H1 (cell line): ENCODE measurements at regions not wholly inside any gene's neighbourhood (a gene's known extent, or its start where the extent isn't known, plus 50 kb on each side); places are given as distances from the start of the nearest gene placed in this dataset.

Experiments used
- CREB1 ChIP-seq: IDR thresholded peaks from 2 replicates; pipeline ENCODE4 v1.6.1; 2012; ENCODE audit warnings: inconsistent platforms
- EZH2 ChIP-seq: fragments of 200-600 bp; sonication (generic); IDR thresholded peaks from 2 replicates; pipeline ENCODE4 v1.7.1; 2012; ENCODE audit warnings: low read depth, mild to moderate bottlenecking, moderate library complexity, low read length, inconsistent platforms; ENCODE audit not compliant: severe bottlenecking
- PHF8 ChIP-seq: fragments of 200-600 bp; sonication (generic); conservative IDR thresholded peaks from 2 replicates; pipeline ENCODE4 v1.7.1; 2012; ENCODE audit warnings: low read depth, mild to moderate bottlenecking, inconsistent platforms, low read length, moderate library complexity
- POLR2AphosphoS5 ChIP-seq: IDR thresholded peaks from 2 replicates; pipeline ENCODE4 v1.6.1; 2011; ENCODE audit warnings: low read depth, low read length
- RBBP5 ChIP-seq: IDR thresholded peaks from 2 replicates; pipeline ENCODE4 v1.7.1; 2012; ENCODE audit warnings: low read depth, mild to moderate bottlenecking, inconsistent platforms, low read length, moderate library complexity, borderline replicate concordance
- SP1 ChIP-seq: IDR thresholded peaks from 2 replicates; pipeline ENCODE4 v1.6.1; 2011; ENCODE audit warnings: low read depth, low read length
- TAF1 ChIP-seq: IDR thresholded peaks from 2 replicates; pipeline ENCODE4 v1.6.1; 2011; ENCODE audit warnings: mild to moderate bottlenecking, low read depth, low read length
- ZNF274 ChIP-seq: IDR thresholded peaks from 2 replicates; pipeline ENCODE4 v1.7.0; 2012; ENCODE audit warnings: low read length, borderline replicate concordance; ENCODE audit errors: extremely low read depth
- TF ChIP-seq, protein P1 (sequence below), 3 experiments: IDR thresholded peaks; 1 replicate in 2 of 3; 2 replicates in 1 of 3; pipeline versions ENCODE4 v1.5.1 to v1.6.1; 2011; ENCODE audit warnings: low read length in 3 of 3, mild to moderate bottlenecking in 3 of 3, inconsistent platforms in 2 of 3, low read depth in 1 of 3, moderate library complexity in 1 of 3; ENCODE audit not compliant: insufficient read depth in 1 of 3; ENCODE audit errors: control extremely low read depth in 1 of 3

DNA sequence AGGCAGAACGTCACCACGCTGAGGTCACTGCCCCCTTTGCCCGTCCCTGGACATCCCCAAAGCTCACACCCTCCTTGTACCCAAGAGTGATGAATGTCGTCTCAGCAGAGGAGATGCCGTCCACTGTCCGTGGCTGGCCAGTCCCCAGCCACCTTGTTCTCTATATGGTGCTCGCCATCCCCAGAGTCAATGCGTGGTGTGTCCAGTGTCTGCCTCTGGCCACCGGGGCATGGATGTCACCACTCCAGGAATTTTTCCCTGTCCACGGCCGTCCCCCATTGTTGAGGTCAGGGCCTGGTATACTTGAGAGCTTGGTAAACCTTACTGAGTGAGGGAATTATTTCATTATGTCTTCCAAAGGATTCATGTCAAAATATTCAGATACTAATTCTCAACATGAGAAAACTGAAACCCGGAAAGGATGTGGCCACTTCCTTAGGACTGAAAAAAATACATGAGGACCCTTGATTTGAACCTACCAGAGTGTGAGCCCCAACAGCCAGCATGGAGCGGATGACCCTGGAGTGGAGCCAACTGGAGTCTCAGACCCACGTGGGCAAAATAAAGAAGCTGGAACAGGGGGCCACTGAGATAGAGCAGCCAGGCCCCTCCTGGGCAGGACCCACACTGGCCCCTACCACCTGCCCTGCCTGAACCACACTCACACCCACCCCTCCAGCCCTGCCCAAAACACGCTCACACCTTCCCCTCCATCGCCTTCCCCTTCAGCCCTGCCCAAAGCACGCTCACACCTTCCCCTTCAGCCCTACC lies 376.4 kb downstream of the BRD1 start:
- TF ChIP-seq TAF1 (no peak), RBBP5 (no peak), CREB1 (no peak), SP1 (no peak), POLR2AphosphoS5 (no peak), ZNF274 (no peak), PHF8 (no peak), EZH2 (no peak)
- TF ChIP-seq, protein P1, sequence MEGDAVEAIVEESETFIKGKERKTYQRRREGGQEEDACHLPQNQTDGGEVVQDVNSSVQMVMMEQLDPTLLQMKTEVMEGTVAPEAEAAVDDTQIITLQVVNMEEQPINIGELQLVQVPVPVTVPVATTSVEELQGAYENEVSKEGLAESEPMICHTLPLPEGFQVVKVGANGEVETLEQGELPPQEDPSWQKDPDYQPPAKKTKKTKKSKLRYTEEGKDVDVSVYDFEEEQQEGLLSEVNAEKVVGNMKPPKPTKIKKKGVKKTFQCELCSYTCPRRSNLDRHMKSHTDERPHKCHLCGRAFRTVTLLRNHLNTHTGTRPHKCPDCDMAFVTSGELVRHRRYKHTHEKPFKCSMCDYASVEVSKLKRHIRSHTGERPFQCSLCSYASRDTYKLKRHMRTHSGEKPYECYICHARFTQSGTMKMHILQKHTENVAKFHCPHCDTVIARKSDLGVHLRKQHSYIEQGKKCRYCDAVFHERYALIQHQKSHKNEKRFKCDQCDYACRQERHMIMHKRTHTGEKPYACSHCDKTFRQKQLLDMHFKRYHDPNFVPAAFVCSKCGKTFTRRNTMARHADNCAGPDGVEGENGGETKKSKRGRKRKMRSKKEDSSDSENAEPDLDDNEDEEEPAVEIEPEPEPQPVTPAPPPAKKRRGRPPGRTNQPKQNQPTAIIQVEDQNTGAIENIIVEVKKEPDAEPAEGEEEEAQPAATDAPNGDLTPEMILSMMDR (IDR thresholded peaks at IDR 0.05; ENCODE audit: control extremely low read depth in 1 of 3, insufficient read depth in 1 of 3, low read depth in 1 of 3, low read length in 3 of 3): no peak
